Fibroblast of mammary gland (primary cell): ENCODE measurements at regions not wholly inside any gene's neighbourhood (a gene's known extent, or its start where the extent isn't known, plus 50 kb on each side); places are given as distances from the start of the nearest gene placed in this dataset.

Experiments used
- DNase-seq: peaks from one replicate; pipeline ENCODE4 v3.0.0-alpha.2; 2010; ENCODE audit warnings: low read depth
- H3K4me3 ChIP-seq: 2 replicates; pipeline ENCODE4 v1.5.1; 2011; ENCODE audit warnings: low read depth, mild to moderate bottlenecking, low read length, moderate library complexity; ENCODE audit not compliant: control insufficient read depth
- TF ChIP-seq, protein P1 (sequence below): conservative IDR thresholded peaks from 2 replicates; pipeline ENCODE4 v1.5.1; 2011; ENCODE audit warnings: low read depth, low read length, inconsistent platforms; ENCODE audit not compliant: control insufficient read depth, insufficient read depth

DNA sequence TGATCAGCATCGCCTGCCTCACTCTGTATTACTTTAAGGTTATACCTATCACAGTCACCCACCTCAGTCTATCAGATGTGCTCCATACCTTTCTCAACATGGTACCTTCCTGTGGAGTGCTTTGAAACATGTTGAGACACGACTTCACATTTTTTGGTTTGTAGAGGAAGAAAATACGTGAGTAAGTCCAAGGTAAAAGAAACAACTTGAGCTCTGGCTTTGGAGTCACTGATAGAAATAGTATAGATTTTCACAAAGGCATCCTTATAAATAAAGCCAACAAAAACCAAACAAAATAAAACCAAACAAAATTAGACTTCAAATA is 77.5 kb upstream of the HMHB1 start:
- no peak for DNase-seq
- TF ChIP-seq, protein P1, sequence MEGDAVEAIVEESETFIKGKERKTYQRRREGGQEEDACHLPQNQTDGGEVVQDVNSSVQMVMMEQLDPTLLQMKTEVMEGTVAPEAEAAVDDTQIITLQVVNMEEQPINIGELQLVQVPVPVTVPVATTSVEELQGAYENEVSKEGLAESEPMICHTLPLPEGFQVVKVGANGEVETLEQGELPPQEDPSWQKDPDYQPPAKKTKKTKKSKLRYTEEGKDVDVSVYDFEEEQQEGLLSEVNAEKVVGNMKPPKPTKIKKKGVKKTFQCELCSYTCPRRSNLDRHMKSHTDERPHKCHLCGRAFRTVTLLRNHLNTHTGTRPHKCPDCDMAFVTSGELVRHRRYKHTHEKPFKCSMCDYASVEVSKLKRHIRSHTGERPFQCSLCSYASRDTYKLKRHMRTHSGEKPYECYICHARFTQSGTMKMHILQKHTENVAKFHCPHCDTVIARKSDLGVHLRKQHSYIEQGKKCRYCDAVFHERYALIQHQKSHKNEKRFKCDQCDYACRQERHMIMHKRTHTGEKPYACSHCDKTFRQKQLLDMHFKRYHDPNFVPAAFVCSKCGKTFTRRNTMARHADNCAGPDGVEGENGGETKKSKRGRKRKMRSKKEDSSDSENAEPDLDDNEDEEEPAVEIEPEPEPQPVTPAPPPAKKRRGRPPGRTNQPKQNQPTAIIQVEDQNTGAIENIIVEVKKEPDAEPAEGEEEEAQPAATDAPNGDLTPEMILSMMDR = no peak
- H3K4me3 ChIP-seq = no peak overlapping the region

DNA sequence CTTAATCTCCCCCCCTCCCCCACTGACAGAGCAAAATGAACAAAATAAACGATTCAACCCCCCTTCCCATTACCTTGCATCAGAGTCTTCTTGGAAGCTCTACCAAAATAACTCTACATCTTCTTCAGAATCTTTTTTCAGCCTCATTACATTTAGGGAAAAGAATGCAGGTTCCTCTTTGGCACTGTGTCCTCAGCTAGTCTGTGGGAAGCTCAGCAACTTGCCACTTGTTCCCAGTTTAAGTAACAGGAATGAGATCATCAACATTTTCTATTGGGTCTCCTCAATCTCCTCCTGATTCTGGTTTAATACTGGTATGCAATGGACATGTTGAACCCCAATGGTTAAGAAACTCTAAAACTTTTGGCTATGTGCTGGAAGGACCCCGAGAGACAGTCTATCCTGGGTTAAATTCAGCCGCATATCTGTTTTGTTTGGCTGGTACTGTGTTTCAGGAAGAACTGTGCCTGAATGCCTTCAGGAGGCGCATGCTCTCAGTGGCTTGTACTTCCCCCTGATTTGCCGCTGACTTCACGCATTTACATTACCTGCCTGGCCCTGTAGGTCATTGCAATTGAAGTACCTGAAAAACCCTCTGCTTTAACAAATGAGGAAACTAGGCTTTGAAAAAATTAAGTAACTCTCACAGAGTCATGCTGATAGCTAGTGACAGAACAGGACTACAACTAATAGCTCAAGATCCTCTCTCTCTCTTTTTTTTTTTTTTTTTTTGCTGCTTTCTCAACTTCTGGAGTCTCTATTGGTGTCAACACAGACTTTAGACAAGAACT is 78.1 kb upstream of the HMHB1 start:
- no peak overlapping the region for H3K4me3 ChIP-seq
- TF ChIP-seq, protein P1 = no peak
- DNase-seq = no peak

DNA sequence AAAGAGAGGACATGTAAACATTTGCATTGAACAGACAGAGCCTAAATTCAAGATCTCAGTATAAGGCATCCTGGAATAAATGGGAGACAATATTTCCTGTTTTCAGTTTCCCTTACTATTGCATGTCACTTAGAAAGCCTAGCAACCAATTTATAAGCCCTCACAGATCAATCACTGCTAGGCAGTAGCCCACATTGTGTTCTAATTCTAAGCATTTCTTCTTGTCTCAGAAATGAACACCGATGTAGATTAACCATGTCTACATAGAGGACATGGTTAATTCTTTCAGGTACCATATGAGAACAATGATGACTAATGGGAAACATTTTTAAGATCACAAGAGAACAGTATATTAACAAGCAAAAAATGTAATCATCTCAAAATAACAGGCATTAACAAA is 79.6 kb upstream of the HMHB1 start:
- DNase-seq = no peak
- TF ChIP-seq, protein P1 = no peak
- no peak overlapping the region for H3K4me3 ChIP-seq

DNA sequence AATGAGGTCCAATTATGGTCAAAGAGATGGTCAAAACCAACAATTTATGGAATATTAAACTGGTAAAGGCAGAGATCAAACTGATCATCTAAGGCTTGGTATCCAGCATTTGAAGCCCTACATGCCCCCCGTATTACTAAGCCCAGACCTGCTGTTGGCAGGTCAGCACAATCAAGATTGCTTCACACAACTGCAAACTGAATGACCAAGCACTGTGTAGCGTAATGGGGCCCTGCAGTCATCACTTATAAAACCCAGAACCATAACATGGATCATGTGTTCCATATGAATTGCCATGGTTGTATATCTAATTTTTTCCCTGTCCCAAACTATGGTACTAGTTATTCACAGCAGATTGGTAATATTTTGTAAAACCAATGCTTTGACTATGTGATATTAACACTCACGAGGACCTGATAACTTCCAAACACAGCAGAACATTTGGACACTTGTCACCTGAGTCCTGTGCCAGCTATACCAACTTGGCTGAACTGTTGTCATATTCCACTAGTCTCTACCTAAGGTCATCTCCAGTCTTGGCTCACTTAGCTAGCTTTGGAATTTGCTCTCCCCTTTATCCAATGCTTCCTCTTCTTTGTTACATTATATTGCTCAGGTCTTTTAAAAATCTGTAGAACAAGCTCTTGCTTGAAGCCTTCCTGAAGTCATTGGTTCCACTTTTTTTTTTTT is 81.7 kb upstream of the HMHB1 start:
- TF ChIP-seq, protein P1 = no peak
- no peak for DNase-seq

DNA sequence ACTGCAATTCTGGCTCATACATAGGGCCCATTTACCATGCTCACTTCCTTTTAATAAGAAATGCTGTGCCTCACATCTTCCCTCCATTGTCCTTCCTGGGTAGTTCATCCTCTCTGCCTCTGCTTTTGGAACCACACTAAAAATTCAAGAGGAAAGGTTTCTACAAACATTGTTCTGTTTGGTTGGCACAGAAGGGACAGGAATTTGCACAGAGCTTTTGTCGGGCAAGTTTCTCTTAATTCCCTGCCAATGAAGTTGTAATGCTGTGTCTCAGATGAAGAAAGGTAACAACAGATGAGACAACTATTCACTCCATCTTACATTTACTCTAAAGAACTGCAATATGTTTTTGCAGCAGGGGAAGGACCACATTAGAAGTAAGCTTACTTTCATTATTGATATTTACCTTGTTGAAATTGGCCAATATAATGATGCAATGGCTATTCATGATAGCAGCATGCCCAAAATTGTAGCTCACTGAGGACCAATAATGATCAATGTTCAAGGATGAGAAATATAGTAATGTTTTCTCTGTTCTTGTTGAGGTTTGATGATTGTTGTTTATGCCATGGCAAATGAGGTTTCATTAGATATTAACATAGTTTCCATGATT is 82.5 kb upstream of the HMHB1 start:
- DNase-seq = no peak

More for the DNA sequence above, 81.7 kb upstream of the HMHB1 start:
- no peak overlapping the region for H3K4me3 ChIP-seq

DNA sequence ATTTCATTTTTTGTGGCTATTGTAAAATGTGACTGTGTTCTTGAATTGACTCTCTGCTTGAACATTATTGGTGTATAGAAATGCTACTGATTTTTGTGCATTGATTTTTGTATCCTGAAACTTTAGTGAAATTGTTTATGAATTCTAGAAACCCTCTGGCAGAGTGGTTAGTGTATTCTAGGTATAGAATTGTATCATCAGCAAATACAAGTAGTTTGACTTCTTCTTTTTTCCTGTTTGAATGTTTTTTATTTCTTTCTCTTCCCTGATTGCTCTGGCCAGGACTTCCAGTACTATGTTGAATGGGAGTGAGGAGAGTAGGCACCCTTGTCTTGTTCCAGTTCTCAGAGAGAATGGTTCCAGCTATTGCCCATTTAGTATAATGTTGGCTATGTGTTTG is 88.8 kb upstream of the HMHB1 start:
- DNase-seq = no peak
- TF ChIP-seq, protein P1 = no peak
- H3K4me3 ChIP-seq = no peak overlapping the region

More for the DNA sequence above, 82.5 kb upstream of the HMHB1 start:
- TF ChIP-seq, protein P1 = no peak
- no peak overlapping the region for H3K4me3 ChIP-seq
